ENCODE measurements at regions not wholly inside any gene's neighbourhood (a gene's known extent, or its start where the extent isn't known, plus 50 kb on each side); places are given as distances from the start of the nearest gene placed in this dataset.

GRCh38 chr14:44107156-44107555, 399.9 kb downstream of the FSCB start:
- Histone ChIP-seq H3K4me1 (no peaks in the 10 kb centered on the region), H3K27ac (no peak overlapping the region), H3K9me3 (no peaks in the 10 kb centered on the region), H3K4me3 (no peak overlapping the region), H3K36me3 (no peaks in the 10 kb centered on the region), H3K27me3 (no peaks in the 10 kb centered on the region)
- TF ChIP-seq POLR2A (IDR thresholded peaks at IDR 0.05), result no peak
- TF ChIP-seq, protein P1, sequence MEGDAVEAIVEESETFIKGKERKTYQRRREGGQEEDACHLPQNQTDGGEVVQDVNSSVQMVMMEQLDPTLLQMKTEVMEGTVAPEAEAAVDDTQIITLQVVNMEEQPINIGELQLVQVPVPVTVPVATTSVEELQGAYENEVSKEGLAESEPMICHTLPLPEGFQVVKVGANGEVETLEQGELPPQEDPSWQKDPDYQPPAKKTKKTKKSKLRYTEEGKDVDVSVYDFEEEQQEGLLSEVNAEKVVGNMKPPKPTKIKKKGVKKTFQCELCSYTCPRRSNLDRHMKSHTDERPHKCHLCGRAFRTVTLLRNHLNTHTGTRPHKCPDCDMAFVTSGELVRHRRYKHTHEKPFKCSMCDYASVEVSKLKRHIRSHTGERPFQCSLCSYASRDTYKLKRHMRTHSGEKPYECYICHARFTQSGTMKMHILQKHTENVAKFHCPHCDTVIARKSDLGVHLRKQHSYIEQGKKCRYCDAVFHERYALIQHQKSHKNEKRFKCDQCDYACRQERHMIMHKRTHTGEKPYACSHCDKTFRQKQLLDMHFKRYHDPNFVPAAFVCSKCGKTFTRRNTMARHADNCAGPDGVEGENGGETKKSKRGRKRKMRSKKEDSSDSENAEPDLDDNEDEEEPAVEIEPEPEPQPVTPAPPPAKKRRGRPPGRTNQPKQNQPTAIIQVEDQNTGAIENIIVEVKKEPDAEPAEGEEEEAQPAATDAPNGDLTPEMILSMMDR (IDR thresholded peaks at IDR 0.05), result no peak
- DNase-seq, result no peak

- Histone ChIP-seq H3K9me3 (no peaks in the 10 kb centered on the region), H3K27me3 (no peaks in the 10 kb centered on the region), H3K27ac (no peak overlapping the region), H3K4me1 (no peaks in the 10 kb centered on the region), H3K36me3 (no peaks in the 10 kb centered on the region), H3K4me3 (no peak overlapping the region)
- DNase-seq, result no peak
- TF ChIP-seq, protein P1 (IDR thresholded peaks at IDR 0.05), result no peak
- no peak for TF ChIP-seq POLR2A (IDR thresholded peaks at IDR 0.05)
Observed at GRCh38 chr14:44099743-44100488, 407.2 kb downstream of the FSCB start.

DNA sequence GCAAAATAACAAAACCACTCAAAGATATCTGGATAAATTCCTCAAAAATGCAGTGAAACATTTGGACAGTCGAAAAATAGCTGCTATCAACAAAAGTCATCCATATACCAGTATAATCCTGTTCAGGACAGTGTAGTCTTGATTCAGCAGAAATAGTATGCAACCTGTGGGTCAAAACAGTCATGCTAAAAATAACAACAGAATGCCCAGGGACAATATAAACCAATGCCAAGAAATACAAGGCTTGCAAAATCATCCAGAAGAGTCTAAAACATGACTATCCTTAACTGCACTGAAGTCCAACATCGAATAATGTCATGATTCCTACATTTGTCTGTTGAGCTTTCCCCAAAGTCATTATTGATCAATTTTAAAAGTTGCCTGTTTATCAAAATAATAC, 425.9 kb downstream of the FSCB start:
- Histone ChIP-seq H3K4me3 (no peak overlapping the region), H3K4me1 (no peaks in the 10 kb centered on the region), H3K36me3 (no peaks in the 10 kb centered on the region), H3K27ac (no peak overlapping the region), H3K27me3 (no peaks in the 10 kb centered on the region), H3K9me3 (peaks cover 0 to 3% (median 0%) of the 10 kb centered on the region in 4 donors)
- TF ChIP-seq, protein P1 (IDR thresholded peaks at IDR 0.05), result no peak
- TF ChIP-seq POLR2A (IDR thresholded peaks at IDR 0.05), result no peak
- DNase-seq, result no peak

- no peak for TF ChIP-seq POLR2A (IDR thresholded peaks at IDR 0.05)
- TF ChIP-seq, protein P1 (IDR thresholded peaks at IDR 0.05), result no peak
- H3K27me3 ChIP-seq, result no peaks in the 10 kb centered on the region
- H3K4me1 ChIP-seq, result no peaks in the 10 kb centered on the region
- no peaks in the 10 kb centered on the region for H3K9me3 ChIP-seq
- no peak overlapping the region for H3K27ac ChIP-seq
- H3K4me3 ChIP-seq, result no peak overlapping the region
- H3K36me3 ChIP-seq, result no peaks in the 10 kb centered on the region
- no peak for DNase-seq
Observed at GRCh38 chr14:44070046-44070445, 437.0 kb downstream of the FSCB start.

DNA sequence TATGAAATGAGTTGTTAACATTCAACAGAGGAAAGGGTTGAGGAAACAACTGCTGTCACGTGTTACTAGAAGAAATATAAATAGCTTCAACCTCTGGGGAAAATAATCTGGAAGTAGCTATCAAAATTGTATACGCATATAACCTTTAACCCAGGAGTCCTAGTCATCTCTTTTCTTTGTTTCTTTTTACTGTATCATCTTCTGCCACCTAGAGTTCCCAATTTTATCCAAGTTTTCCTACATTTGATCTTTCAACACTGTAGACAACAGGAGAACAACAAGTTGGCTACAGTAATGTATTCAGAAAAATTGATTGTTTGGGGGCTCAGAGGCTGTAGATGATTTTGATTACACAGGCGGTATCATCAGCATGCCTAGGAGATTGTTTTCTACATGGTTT, 453.7 kb downstream of the FSCB start:
- Histone ChIP-seq H3K36me3 (no peaks in the 10 kb centered on the region), H3K4me3 (no peak overlapping the region), H3K4me1 (no peaks in the 10 kb centered on the region), H3K27me3 (no peaks in the 10 kb centered on the region), H3K9me3 (no peaks in the 10 kb centered on the region), H3K27ac (no peak overlapping the region)
- no peak for TF ChIP-seq POLR2A (IDR thresholded peaks at IDR 0.05)
- TF ChIP-seq, protein P1 (IDR thresholded peaks at IDR 0.05), result no peak
- no peak for DNase-seq
